Endothelial cell of umbilical vein (primary cell): ENCODE measurements at regions not wholly inside any gene's neighbourhood (a gene's known extent, or its start where the extent isn't known, plus 50 kb on each side); places are given as distances from the start of the nearest gene placed in this dataset.

Experiments used
- BruUV-seq: library from RNA; stranded (reverse); fragments of 400-500 nt; replicated peaks from 2 replicates; lab custom pipeline; 2021; lab: Mats Ljungman, UMichigan
- CTCF ChIA-PET: fragments of 300-600, 350-600 bp; sonication (Branson Sonifier 250); formaldehyde crosslinking; loops from one replicate; lab custom pipeline; 2021; ENCODE audit warnings: antibody characterized with exemption, inconsistent platforms; lab: Charles Lee
- POLR2A ChIA-PET: fragments of 300-600, 350-600 bp; sonication (Branson Sonifier 250); formaldehyde crosslinking; loops from one replicate; lab custom pipeline; 2021; ENCODE audit warnings: antibody characterized with exemption, inconsistent platforms; lab: Charles Lee
- DNase-seq: peaks from one replicate; pipeline ENCODE4 v3.0.0-alpha.2; 2011; ENCODE audit warnings: low read depth, low spot score
- FAIRE-seq: peaks from 2 replicates; lab custom pipeline; 2011; peaks lifted over from hg19 to GRCh38; lab: Jason Lieb, UNC
- H2AFZ ChIP-seq: 2 replicates; pipeline ENCODE4 v1.6.0; 2012; ENCODE audit warnings: low read depth, low read length, control low read depth, inconsistent platforms
- H3K27ac ChIP-seq: 2 replicates; pipeline ENCODE4 v1.5.1; 2011; ENCODE audit warnings: low read depth, mild to moderate bottlenecking, control low read depth, low read length, moderate library complexity; ENCODE audit not compliant: insufficient read depth
- H3K27me3 ChIP-seq, 2 experiments: 2 replicates each; pipeline versions ENCODE4 v1.6.0 to v1.6.1; 2011; ENCODE audit warnings: low read length in 2 of 2, mixed read lengths in 1 of 2; ENCODE audit not compliant: control insufficient read depth in 2 of 2, insufficient read depth in 2 of 2
- H3K36me3 ChIP-seq, 2 experiments: 2 replicates in 1 of 2; 3 replicates in 1 of 2; pipeline ENCODE4 v1.5.1; 2011; ENCODE audit warnings: low read length in 2 of 2, mild to moderate bottlenecking in 1 of 2, moderate library complexity in 1 of 2; ENCODE audit not compliant: control insufficient read depth in 2 of 2, insufficient read depth in 2 of 2; ENCODE audit errors: extremely low read depth in 1 of 2
- H3K4me1 ChIP-seq: 3 replicates; pipeline ENCODE4 v1.5.1; 2011; ENCODE audit warnings: mild to moderate bottlenecking, low read length; ENCODE audit not compliant: control insufficient read depth, insufficient read depth; ENCODE audit errors: extremely low read depth
- H3K4me2 ChIP-seq: 2 replicates; pipeline ENCODE4 v1.6.1; 2011; ENCODE audit warnings: low read length, control low read depth, mixed read lengths; ENCODE audit not compliant: insufficient read depth
- H3K4me3 ChIP-seq, 3 experiments: fragments of 200-600 bp in 1 of 3; sonication (generic), shearing (Covaris generic) in 1 of 3; replicated peaks in 1 of 3; 2 replicates each; pipeline ENCODE4 v1.5.1; 2011 to 2016; ENCODE audit warnings: control low read depth in 3 of 3, low read length in 3 of 3, mild to moderate bottlenecking in 2 of 3, inconsistent platforms in 1 of 3, low read depth in 1 of 3, moderate library complexity in 1 of 3; ENCODE audit not compliant: insufficient read depth in 1 of 3
- H3K79me2 ChIP-seq: 2 replicates; pipeline ENCODE4 v1.6.0; 2012; ENCODE audit warnings: low read length, inconsistent platforms; ENCODE audit not compliant: control insufficient read depth, insufficient read depth
- H3K9ac ChIP-seq: replicated peaks from 2 replicates; pipeline ENCODE3; 2011; ENCODE audit warnings: low read length, control low read depth; ENCODE audit not compliant: insufficient read depth; ENCODE audit errors: extremely low read depth
- H3K9me1 ChIP-seq: replicated peaks from 3 replicates; pipeline ENCODE4 v1.6.0; 2011; ENCODE audit warnings: mild to moderate bottlenecking, low read length; ENCODE audit not compliant: control insufficient read depth, insufficient read depth; ENCODE audit errors: extremely low read depth
- H3K9me3 ChIP-seq: replicated peaks from 2 replicates; pipeline ENCODE4 v1.5.1; 2012; ENCODE audit warnings: low read length, inconsistent platforms; ENCODE audit not compliant: control insufficient read depth, insufficient read depth
- H4K20me1 ChIP-seq: replicated peaks from 2 replicates; pipeline ENCODE3; 2011; ENCODE audit warnings: mild to moderate bottlenecking, low read length; ENCODE audit not compliant: control insufficient read depth, insufficient read depth; ENCODE audit errors: extremely low read depth
- EZH2 ChIP-seq: IDR thresholded peaks from 2 replicates; pipeline ENCODE4 v1.6.1; 2012; ENCODE audit warnings: borderline replicate concordance, low read depth, mild to moderate bottlenecking, moderate library complexity, low read length, inconsistent platforms; ENCODE audit not compliant: severe bottlenecking
- FOS ChIP-seq: IDR thresholded peaks from 2 replicates; pipeline ENCODE4 v1.6.1; 2011; ENCODE audit warnings: mild to moderate bottlenecking, low read length, moderate library complexity, borderline replicate concordance; ENCODE audit not compliant: insufficient read depth
- GATA2 ChIP-seq: IDR thresholded peaks from 2 replicates; pipeline ENCODE4 v1.7.0; 2011; ENCODE audit warnings: low read depth, mild to moderate bottlenecking, moderate library complexity, mixed read lengths, low read length; ENCODE audit not compliant: insufficient read length, insufficient read depth
- JUN ChIP-seq: IDR thresholded peaks from 2 replicates; pipeline ENCODE4 v1.6.1; 2011; ENCODE audit warnings: borderline replicate concordance, low read depth; ENCODE audit not compliant: insufficient read length, insufficient read depth
- MAX ChIP-seq: IDR thresholded peaks from 2 replicates; pipeline ENCODE4 v1.6.1; 2011; ENCODE audit not compliant: insufficient read depth, insufficient read length
- MYC ChIP-seq: IDR thresholded peaks from one replicate; pipeline ENCODE4 v1.6.1; 2011; ENCODE audit warnings: mild to moderate bottlenecking, low read depth, low read length
- POLR2A ChIP-seq: IDR thresholded peaks from 2 replicates; pipeline ENCODE4 v1.6.1; 2012; ENCODE audit warnings: low read depth, mild to moderate bottlenecking, control low read depth, low read length
- POLR2AphosphoS5 ChIP-seq: IDR thresholded peaks from 2 replicates; pipeline ENCODE4 v1.6.1; 2012; ENCODE audit warnings: low read depth, mild to moderate bottlenecking, control low read depth, low read length, moderate library complexity; ENCODE audit not compliant: insufficient read depth
- dilution Hi-C: fragments of 300-500 bp; cut with MboI; formaldehyde crosslinking; loops from one replicate; pipeline ENCODE4 v1.15.0; 2019; ENCODE audit warnings: low sequenced_read_pairs; ENCODE audit not compliant: extremely low pct_ligation_motif_present
- intact Hi-C: fragments of 100-400 bp; cut with micrococcal nuclease; formaldehyde crosslinking; loops from one replicate; pipeline ENCODE4 v1.10.0; 2022
- TF ChIP-seq, protein P1 (sequence below), 2 donors: IDR thresholded peaks; 1 replicate in 1 of 2; 2 replicates in 1 of 2; pipeline ENCODE4 v1.5.1; 2011; ENCODE audit warnings: low read length in 2 of 2, mild to moderate bottlenecking in 2 of 2, moderate library complexity in 2 of 2, control low read depth in 1 of 2, inconsistent platforms in 1 of 2, low read depth in 1 of 2; ENCODE audit not compliant: insufficient read depth in 1 of 2; ENCODE audit errors: extremely low read depth in 1 of 2

- no peak for TF ChIP-seq GATA2
- TF ChIP-seq MAX, result no peak
- TF ChIP-seq EZH2, result no peak
- TF ChIP-seq JUN, result no peak
- no peak for TF ChIP-seq POLR2A
- TF ChIP-seq, protein P1, sequence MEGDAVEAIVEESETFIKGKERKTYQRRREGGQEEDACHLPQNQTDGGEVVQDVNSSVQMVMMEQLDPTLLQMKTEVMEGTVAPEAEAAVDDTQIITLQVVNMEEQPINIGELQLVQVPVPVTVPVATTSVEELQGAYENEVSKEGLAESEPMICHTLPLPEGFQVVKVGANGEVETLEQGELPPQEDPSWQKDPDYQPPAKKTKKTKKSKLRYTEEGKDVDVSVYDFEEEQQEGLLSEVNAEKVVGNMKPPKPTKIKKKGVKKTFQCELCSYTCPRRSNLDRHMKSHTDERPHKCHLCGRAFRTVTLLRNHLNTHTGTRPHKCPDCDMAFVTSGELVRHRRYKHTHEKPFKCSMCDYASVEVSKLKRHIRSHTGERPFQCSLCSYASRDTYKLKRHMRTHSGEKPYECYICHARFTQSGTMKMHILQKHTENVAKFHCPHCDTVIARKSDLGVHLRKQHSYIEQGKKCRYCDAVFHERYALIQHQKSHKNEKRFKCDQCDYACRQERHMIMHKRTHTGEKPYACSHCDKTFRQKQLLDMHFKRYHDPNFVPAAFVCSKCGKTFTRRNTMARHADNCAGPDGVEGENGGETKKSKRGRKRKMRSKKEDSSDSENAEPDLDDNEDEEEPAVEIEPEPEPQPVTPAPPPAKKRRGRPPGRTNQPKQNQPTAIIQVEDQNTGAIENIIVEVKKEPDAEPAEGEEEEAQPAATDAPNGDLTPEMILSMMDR (IDR thresholded peaks at IDR 0.05; ENCODE audit: extremely low read depth in 1 of 2, insufficient read depth in 1 of 2, low read depth in 1 of 2, low read length in 2 of 2), result no peak
- no peak for TF ChIP-seq POLR2AphosphoS5
- TF ChIP-seq MYC, result no peak
- no peak for TF ChIP-seq FOS
- Histone ChIP-seq H3K4me3 (no peak overlapping the region), H3K27me3 (no peaks in the 10 kb centered on the region), H3K9me3 (no peaks in the 10 kb centered on the region), H3K79me2 (no peaks in the 10 kb centered on the region), H3K9me1 (no peaks in the 10 kb centered on the region), H2AFZ (no peak overlapping the region), H3K4me1 (no peaks in the 10 kb centered on the region), H3K9ac (no peak overlapping the region), H3K36me3 (no peaks in the 10 kb centered on the region), H3K4me2 (no peak overlapping the region), H3K27ac (no peak overlapping the region), H4K20me1 (no peaks in the 10 kb centered on the region)
- BruUV-seq, result no TSS peak
- dilution Hi-C loops (no loop called here), intact Hi-C loops (no loop called here)
- FAIRE-seq, result no peak
- CTCF ChIA-PET, result no interaction called here
- POLR2A ChIA-PET, result no interaction called here
- no peak for DNase-seq
These were observed 885.5 kb downstream of the CDH11 start for GRCh38 chr16:64236316-64236715.
